Body of pancreas (tissue), 4 donors: ENCODE measurements at regions not wholly inside any gene's neighbourhood (a gene's known extent, or its start where the extent isn't known, plus 50 kb on each side); places are given as distances from the start of the nearest gene placed in this dataset.
"Not testable (repeated sequence)": the region's sequence is repeated elsewhere in the genome, so short reads cannot be mapped to it uniquely, and the experiment has no call there.

Experiments
- ATAC-seq: fragments of 150-250 bp; one replicate; pipeline ENCODE4 v1.9.1; 2016
- DNase-seq, 4 donors: peaks; one replicate each; pipeline ENCODE4 v3.0.0-alpha.2; 2019
- H3K27ac ChIP-seq, 4 donors: fragments of 200-600 bp; sonication (generic); 1 replicate in 3 of 4; 2 replicates in 1 of 4; pipeline versions ENCODE4 v1.5.1 to v1.6.1; 2016 to 2019; ENCODE audit warnings: mild to moderate bottlenecking in 1 of 4, mixed read lengths in 1 of 4, moderate library complexity in 1 of 4
- H3K27me3 ChIP-seq, 2 donors: fragments of 200-600 bp; sonication (generic); one replicate each; pipeline ENCODE4 v1.6.0; 2016; ENCODE audit warnings: mild to moderate bottlenecking in 1 of 2
- H3K36me3 ChIP-seq, 2 donors: fragments of 200-600 bp; sonication (generic); replicated peaks in 1 of 2; 2 replicates each; pipeline ENCODE4 v1.5.1; 2016; ENCODE audit warnings: low read depth in 2 of 2; ENCODE audit not compliant: insufficient read depth in 1 of 2
- H3K4me1 ChIP-seq: fragments of 200-600 bp; sonication (generic); one replicate; pipeline ENCODE4 v1.6.0; 2016
- H3K4me3 ChIP-seq, 2 donors: fragments of 200-600 bp; sonication (generic); 1 replicate in 1 of 2; 2 replicates in 1 of 2; pipeline ENCODE4 v1.5.1; 2016 to 2019
- H3K9me3 ChIP-seq, 3 donors: fragments of 200-600 bp; sonication (generic); 1 replicate in 2 of 3; 2 replicates in 1 of 3; pipeline ENCODE4 v1.5.1; 2016
- WGBS, 2 donors: methylation state at CpG; one replicate each; pipeline ENCODE4 v1.1.5; 2017; 5-methylcytosine and 5-hydroxymethylcytosine counted together
- intact Hi-C: fragments of 100-400 bp; cut with DNase I; formaldehyde crosslinking; loops from one replicate; pipeline ENCODE4 v1.15.1; 2023

GRCh38 chr22:11017108-11017507 is 4510.9 kb upstream of the OR11H1 start:
- H3K4me3 ChIP-seq, H3K27ac ChIP-seq, DNase-seq, H3K36me3 ChIP-seq, H3K27me3 ChIP-seq, intact Hi-C loops, H3K4me1 ChIP-seq, H3K9me3 ChIP-seq: not testable (repeated sequence)
- ATAC-seq, result peak; percentile 39
- 31 to 53% methylated on average over 6 to 7 of the region's 8 CpGs for WGBS, 2 donors

- H3K27me3 ChIP-seq, H3K4me1 ChIP-seq, H3K27ac ChIP-seq, DNase-seq, H3K4me3 ChIP-seq, H3K36me3 ChIP-seq, H3K9me3 ChIP-seq, intact Hi-C loops: not testable (repeated sequence)
- ATAC-seq, result peak; percentile 11
- 31 to 38% methylated on average over 7 of the region's 8 CpGs for WGBS, 2 donors
Measured at GRCh38 chr22:11020522-11020921, 4507.5 kb upstream of the OR11H1 start.

GRCh38 chr22:11026541-11026940 is 4501.5 kb upstream of the OR11H1 start:
- 39 to 44% methylated on average over 4 of the region's 4 CpGs for WGBS, 2 donors
- intact Hi-C loops, ATAC-seq, H3K27me3 ChIP-seq, DNase-seq, H3K27ac ChIP-seq, H3K36me3 ChIP-seq, H3K4me3 ChIP-seq, H3K4me1 ChIP-seq: not testable (repeated sequence)
- H3K9me3 ChIP-seq, result peaks cover 0 to 19% (median 7%) of the 10 kb centered on the region in 3 donors

DNA sequence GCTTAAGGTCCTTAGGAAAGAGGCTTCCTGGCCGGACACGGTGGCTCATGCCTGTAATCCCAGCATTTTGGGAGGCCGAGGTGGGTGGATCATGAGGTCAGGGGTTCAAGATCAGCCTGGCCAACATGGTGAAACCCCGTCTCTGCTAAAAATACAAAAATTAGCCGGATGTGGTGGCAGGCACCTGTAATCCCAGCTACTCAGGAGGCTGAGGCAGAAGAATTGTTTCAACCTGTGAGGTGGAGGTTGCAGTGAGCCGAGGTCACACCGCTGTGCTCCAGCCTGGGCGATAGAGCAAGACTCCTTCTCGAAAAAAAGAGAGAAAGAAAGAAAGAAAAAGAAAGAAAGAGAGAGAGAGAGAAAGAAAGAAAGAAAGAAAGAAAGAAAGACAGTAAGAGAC is 4500.9 kb upstream of the OR11H1 start:
- DNase-seq, H3K27ac ChIP-seq, H3K4me1 ChIP-seq, H3K4me3 ChIP-seq, ATAC-seq, intact Hi-C loops, H3K27me3 ChIP-seq, H3K36me3 ChIP-seq: not testable (repeated sequence)
- 50% methylated on average over 9 of the region's 9 CpGs for WGBS, 2 donors
- peaks cover 0 to 19% (median 7%) of the 10 kb centered on the region in 3 donors for H3K9me3 ChIP-seq

DNA sequence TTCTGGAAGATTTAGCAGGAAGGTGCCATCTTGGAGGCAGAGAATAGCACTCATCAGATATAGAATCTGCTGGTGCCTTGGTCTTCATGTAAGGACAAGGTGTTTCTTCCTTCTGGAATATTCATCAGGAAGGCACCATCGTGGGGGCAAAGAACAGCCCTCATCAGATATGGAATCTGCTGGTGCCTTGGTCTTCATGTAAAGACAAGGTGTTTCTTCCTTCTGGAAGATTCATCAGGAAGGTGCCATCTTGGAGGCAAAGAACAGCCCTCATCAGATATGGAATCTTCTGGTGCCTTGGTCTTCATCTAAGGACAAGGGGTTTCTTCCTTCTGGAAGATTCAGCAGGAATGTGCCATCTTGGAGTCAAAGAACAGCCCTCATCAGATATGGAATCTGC is 4500.5 kb upstream of the OR11H1 start:
- WGBS, 2 donors, result 18 to 31% methylated on average over 1 of the region's 1 CpG
- DNase-seq, intact Hi-C loops, H3K27me3 ChIP-seq, ATAC-seq, H3K4me1 ChIP-seq, H3K27ac ChIP-seq, H3K4me3 ChIP-seq, H3K36me3 ChIP-seq: not testable (repeated sequence)
- peaks cover 0 to 19% (median 7%) of the 10 kb centered on the region in 3 donors for H3K9me3 ChIP-seq

GRCh38 chr22:11028180-11028579 is 4499.8 kb upstream of the OR11H1 start:
- H3K4me1 ChIP-seq, H3K27me3 ChIP-seq, DNase-seq, intact Hi-C loops, H3K4me3 ChIP-seq, ATAC-seq, H3K27ac ChIP-seq, H3K36me3 ChIP-seq: not testable (repeated sequence)
- peaks cover 0 to 19% (median 5%) of the 10 kb centered on the region in 3 donors for H3K9me3 ChIP-seq
- 10 to 26% methylated on average over 1 of the region's 1 CpG for WGBS, 2 donors

- H3K27ac ChIP-seq, H3K4me1 ChIP-seq, ATAC-seq, intact Hi-C loops, H3K27me3 ChIP-seq, H3K4me3 ChIP-seq, H3K36me3 ChIP-seq, DNase-seq: not testable (repeated sequence)
- 53 to 60% methylated on average over 8 of the region's 8 CpGs for WGBS, 2 donors
- H3K9me3 ChIP-seq, result peaks cover 0 to 30% (median 5%) of the 10 kb centered on the region in 3 donors
Measured at GRCh38 chr22:11029534-11029933, 4498.5 kb upstream of the OR11H1 start.

DNA sequence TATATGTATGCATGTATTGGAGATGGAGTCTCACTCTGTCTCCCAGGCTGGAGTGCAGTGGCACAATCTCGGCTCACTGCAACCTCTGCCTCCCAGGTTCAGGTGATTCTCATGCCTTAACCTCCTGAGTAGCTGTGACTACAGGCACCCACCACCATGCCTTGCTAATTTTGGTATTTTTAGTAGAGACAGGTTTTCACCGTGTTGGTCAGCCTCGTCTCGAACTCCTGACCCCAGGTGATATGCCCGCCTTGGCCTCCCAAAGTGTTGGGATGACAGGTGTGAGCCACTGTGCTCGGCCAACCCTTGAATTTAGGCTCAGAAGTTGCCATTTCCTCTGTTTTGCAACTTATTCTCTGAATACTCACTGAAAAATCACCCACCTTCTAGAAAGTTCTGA is 4498.0 kb upstream of the OR11H1 start:
- ATAC-seq, H3K27ac ChIP-seq, DNase-seq, intact Hi-C loops, H3K27me3 ChIP-seq, H3K4me3 ChIP-seq, H3K4me1 ChIP-seq, H3K36me3 ChIP-seq: not testable (repeated sequence)
- peaks cover 0 to 29% (median 5%) of the 10 kb centered on the region in 3 donors for H3K9me3 ChIP-seq
- 39 to 46% methylated on average over 6 of the region's 6 CpGs for WGBS, 2 donors

- H3K27ac ChIP-seq, ATAC-seq, DNase-seq, H3K4me3 ChIP-seq, H3K27me3 ChIP-seq, H3K36me3 ChIP-seq, H3K4me1 ChIP-seq, intact Hi-C loops: not testable (repeated sequence)
- H3K9me3 ChIP-seq, result peaks cover 0 to 24% (median 5%) of the 10 kb centered on the region in 3 donors
- 53 to 57% methylated on average over 12 of the region's 12 CpGs for WGBS, 2 donors
Measured at GRCh38 chr22:11030571-11031410, 4497.2 kb upstream of the OR11H1 start.

- H3K4me1 ChIP-seq, H3K27ac ChIP-seq, ATAC-seq, DNase-seq, H3K36me3 ChIP-seq, intact Hi-C loops, H3K4me3 ChIP-seq, H3K27me3 ChIP-seq: not testable (repeated sequence)
- 59 to 70% methylated on average over 13 of the region's 13 CpGs for WGBS, 2 donors
- peaks cover 0 to 25% (median 5%) of the 10 kb centered on the region in 3 donors for H3K9me3 ChIP-seq
Measured at GRCh38 chr22:11032115-11032514, 4495.9 kb upstream of the OR11H1 start.

DNA sequence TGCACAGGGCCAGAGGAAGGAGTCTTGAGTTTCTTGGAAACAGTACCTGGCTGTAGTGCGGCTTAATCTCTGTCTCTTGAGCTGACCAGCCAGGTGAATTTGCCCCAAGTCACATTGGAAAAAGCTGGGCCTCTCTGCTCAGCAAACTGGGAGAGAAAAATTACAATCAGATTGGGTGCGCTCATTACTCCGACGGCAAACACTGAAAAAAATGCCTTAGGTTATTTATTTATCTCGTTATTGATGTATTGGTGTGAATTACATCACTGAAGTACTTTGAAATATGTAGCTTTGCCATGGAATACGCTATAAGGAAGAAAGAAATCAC is 4493.4 kb upstream of the OR11H1 start:
- ATAC-seq, DNase-seq, H3K27ac ChIP-seq, intact Hi-C loops, H3K36me3 ChIP-seq, H3K4me1 ChIP-seq, H3K4me3 ChIP-seq, H3K27me3 ChIP-seq: not testable (repeated sequence)
- peaks cover 0 to 34% (median 0%) of the 10 kb centered on the region in 3 donors for H3K9me3 ChIP-seq
- 35 to 50% methylated on average over 6 of the region's 6 CpGs for WGBS, 2 donors
